ENCODE measurements at regions not wholly inside any gene's neighbourhood (a gene's known extent, or its start where the extent isn't known, plus 50 kb on each side); places are given as distances from the start of the nearest gene placed in this dataset.
A peak's percentile ranks its signal among the peaks of the same experiment; 100 is the strongest.
"Not testable (repeated sequence)": the region's sequence is repeated elsewhere in the genome, so short reads cannot be mapped to it uniquely, and the experiment has no call there.

- no peak for DNase-seq
Observed at GRCh38 chr9:31823365-31823764, 561.1 kb upstream of the ACO1 start.

- DNase-seq: peak; percentile 59
Observed at GRCh38 chr9:31824860-31825259, 559.6 kb upstream of the ACO1 start.

- DNase-seq: no peak
Observed at GRCh38 chr9:31837211-31837610, 547.2 kb upstream of the ACO1 start.

GRCh38 chr9:31839273-31839672 lies 545.2 kb upstream of the ACO1 start:
- DNase-seq: peak; percentile 50

- DNase-seq: no peak
Observed at GRCh38 chr9:31840702-31841101, 543.7 kb upstream of the ACO1 start.

GRCh38 chr9:31847963-31848362 lies 536.5 kb upstream of the ACO1 start:
- DNase-seq: peak; percentile 60

- peak; percentile 74 for DNase-seq
Observed at GRCh38 chr9:31848505-31849285, 535.7 kb upstream of the ACO1 start.

GRCh38 chr9:31854187-31854586 lies 530.3 kb upstream of the ACO1 start:
- no peak for DNase-seq

- no peak for DNase-seq
Observed at GRCh38 chr9:31868830-31869229, 515.6 kb upstream of the ACO1 start.

GRCh38 chr9:31870276-31870675 lies 514.2 kb upstream of the ACO1 start:
- no peak for DNase-seq

- no peak for DNase-seq
Observed at GRCh38 chr9:31873722-31874121, 510.7 kb upstream of the ACO1 start.

GRCh38 chr9:31894008-31894407 lies 490.4 kb upstream of the ACO1 start:
- no peak for DNase-seq

GRCh38 chr9:31908158-31908890 lies 476.1 kb upstream of the ACO1 start:
- DNase-seq: peak; percentile 62

- DNase-seq: no peak
Observed at GRCh38 chr9:31908891-31909480, 475.5 kb upstream of the ACO1 start.

- DNase-seq: no peak
Observed at GRCh38 chr9:31912636-31913035, 471.8 kb upstream of the ACO1 start.

- DNase-seq: no peak
Observed at GRCh38 chr9:31916591-31917241, 467.7 kb upstream of the ACO1 start.

GRCh38 chr9:31937737-31938136 lies 446.7 kb upstream of the ACO1 start:
- DNase-seq: not testable (repeated sequence)

- no peak for DNase-seq
Observed at GRCh38 chr9:31950756-31951155, 433.7 kb upstream of the ACO1 start.

- DNase-seq: no peak
Observed at GRCh38 chr9:31958572-31958971, 425.9 kb upstream of the ACO1 start.

- no peak for DNase-seq
Observed at GRCh38 chr9:31969552-31969951, 414.9 kb upstream of the ACO1 start.

- no peak for DNase-seq
Observed at GRCh38 chr9:31983895-31984294, 400.5 kb upstream of the ACO1 start.

GRCh38 chr9:31996331-31996730 lies 388.1 kb upstream of the ACO1 start:
- DNase-seq: peak; percentile 23

GRCh38 chr9:32004431-32005076 lies 379.9 kb upstream of the ACO1 start:
- DNase-seq: peak; percentile 15
